Astrocyte (in vitro differentiated cells and primary cell): ENCODE measurements at regions not wholly inside any gene's neighbourhood (a gene's known extent, or its start where the extent isn't known, plus 50 kb on each side); places are given as distances from the start of the nearest gene placed in this dataset.

Source experiments
- DNase-seq: peaks from one replicate; pipeline ENCODE4 v3.0.0-alpha.2; 2010; ENCODE audit warnings: low read depth
- FAIRE-seq: peaks from 2 replicates; lab custom pipeline; 2011; peaks lifted over from hg19 to GRCh38; lab: Jason Lieb, UNC
- H2AFZ ChIP-seq: 2 replicates; pipeline ENCODE4 v1.6.0; 2012; ENCODE audit warnings: low read depth, low read length, inconsistent platforms
- H3K27ac ChIP-seq: 2 replicates; pipeline ENCODE4 v1.5.1; 2011; ENCODE audit warnings: low read depth, low read length, inconsistent platforms
- H3K27me3 ChIP-seq: 2 replicates; pipeline ENCODE4 v1.6.0; 2011; ENCODE audit warnings: low read length, inconsistent platforms; ENCODE audit not compliant: insufficient read depth
- H3K36me3 ChIP-seq: 2 replicates; pipeline ENCODE4 v1.5.1; 2011; ENCODE audit warnings: low read length, inconsistent platforms; ENCODE audit not compliant: insufficient read depth
- H3K4me1 ChIP-seq: 2 replicates; pipeline ENCODE4 v1.5.1; 2011; ENCODE audit warnings: low read length, inconsistent platforms; ENCODE audit not compliant: insufficient read depth
- H3K4me2 ChIP-seq: 2 replicates; pipeline ENCODE4 v1.6.0; 2012; ENCODE audit warnings: low read length, inconsistent platforms
- H3K4me3 ChIP-seq: 2 replicates; pipeline ENCODE4 v1.5.1; 2011; ENCODE audit warnings: low read depth, mild to moderate bottlenecking, low read length, inconsistent platforms; ENCODE audit not compliant: insufficient read depth
- H3K79me2 ChIP-seq: 2 replicates; pipeline ENCODE4 v1.6.0; 2012; ENCODE audit warnings: mild to moderate bottlenecking, low read length, inconsistent platforms; ENCODE audit not compliant: insufficient read depth
- H3K9ac ChIP-seq: 2 replicates; pipeline ENCODE4 v1.6.0; 2012; ENCODE audit warnings: mild to moderate bottlenecking, low read length, inconsistent platforms
- H3K9me3 ChIP-seq: 2 replicates; pipeline ENCODE4 v1.5.1; 2012; ENCODE audit warnings: low read depth, mild to moderate bottlenecking, low read length, inconsistent platforms; ENCODE audit not compliant: insufficient read depth
- H4K20me1 ChIP-seq: 2 replicates; pipeline ENCODE4 v1.6.0; 2012; ENCODE audit warnings: low read length, inconsistent platforms; ENCODE audit not compliant: insufficient read depth
- H3K27ac Mint-ChIP-seq: one replicate; pipeline ENCODE4 v1.8.0; 2021; ENCODE audit warnings: mild to moderate bottlenecking, mixed read lengths; ENCODE audit not compliant: unreplicated experiment
- H3K27me3 Mint-ChIP-seq: one replicate; pipeline ENCODE4 v1.8.0; 2021; ENCODE audit warnings: low read depth, mixed read lengths; ENCODE audit not compliant: unreplicated experiment
- H3K36me3 Mint-ChIP-seq: one replicate; pipeline ENCODE4 v1.8.0; 2021; ENCODE audit warnings: low read depth, mixed read lengths; ENCODE audit not compliant: unreplicated experiment
- H3K4me1 Mint-ChIP-seq: one replicate; pipeline ENCODE4 v1.8.0; 2021; ENCODE audit warnings: low read depth, mixed read lengths; ENCODE audit not compliant: unreplicated experiment
- H3K4me3 Mint-ChIP-seq: one replicate; pipeline ENCODE4 v1.8.0; 2021; ENCODE audit warnings: mild to moderate bottlenecking, moderate library complexity, mixed read lengths; ENCODE audit not compliant: unreplicated experiment
- H3K9me3 Mint-ChIP-seq: one replicate; pipeline ENCODE4 v1.8.0; 2021; ENCODE audit warnings: mild to moderate bottlenecking, mixed read lengths; ENCODE audit not compliant: unreplicated experiment
- CTCF ChIP-seq: IDR thresholded peaks from 2 replicates; pipeline ENCODE4 v1.5.1; 2011; ENCODE audit warnings: low read depth, mild to moderate bottlenecking, inconsistent platforms, low read length, moderate library complexity; ENCODE audit not compliant: insufficient read depth
- EZH2 ChIP-seq: IDR thresholded peaks from 2 replicates; pipeline ENCODE4 v1.6.1; 2012; ENCODE audit warnings: mild to moderate bottlenecking, low read length, inconsistent platforms; ENCODE audit not compliant: insufficient read depth

DNA sequence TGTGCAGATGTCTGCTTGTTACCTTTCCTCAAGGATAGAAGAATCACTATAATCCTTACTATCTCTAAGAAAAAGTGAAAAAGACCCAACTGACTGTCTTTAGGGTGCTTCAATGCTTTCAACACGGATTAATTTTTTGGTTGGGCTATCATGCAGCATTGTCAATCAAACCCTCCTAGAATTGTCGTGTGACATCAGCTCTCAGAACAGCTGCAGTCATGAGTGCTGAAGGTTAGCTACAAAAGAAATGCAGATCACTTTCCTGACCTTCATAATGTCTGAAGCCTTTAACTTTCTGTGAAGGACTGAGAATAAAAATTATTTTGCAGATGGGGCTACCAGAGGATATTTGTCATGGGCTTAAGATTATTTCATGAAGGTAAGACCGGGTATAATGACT, 107.9 kb upstream of the EFNA5 start:
- TF ChIP-seq CTCF: no peak
- no peak for TF ChIP-seq EZH2
- Histone ChIP-seq H3K79me2 (no peaks in the 10 kb centered on the region), H4K20me1 (no peaks in the 10 kb centered on the region), H3K4me1 (no peaks in the 10 kb centered on the region), H2AFZ (no peak overlapping the region), H3K9ac (no peak overlapping the region), H3K27ac (no peak overlapping the region), H3K36me3 (no peaks in the 10 kb centered on the region), H3K4me2 (no peak overlapping the region), H3K9me3 (peaks cover 2% of the 10 kb centered on the region), H3K4me3 (no peak overlapping the region), H3K27me3 (no peaks in the 10 kb centered on the region)
- no peak overlapping the region for H3K4me3 Mint-ChIP-seq
- FAIRE-seq (no peak), DNase-seq (no peak)
- H3K9me3 Mint-ChIP-seq: peaks cover 1% of the 10 kb centered on the region
- H3K27ac Mint-ChIP-seq: no peak overlapping the region
- no peaks in the 10 kb centered on the region for H3K27me3 Mint-ChIP-seq
- peaks cover 4% of the 10 kb centered on the region for H3K4me1 Mint-ChIP-seq
- H3K36me3 Mint-ChIP-seq: no peaks in the 10 kb centered on the region

DNA sequence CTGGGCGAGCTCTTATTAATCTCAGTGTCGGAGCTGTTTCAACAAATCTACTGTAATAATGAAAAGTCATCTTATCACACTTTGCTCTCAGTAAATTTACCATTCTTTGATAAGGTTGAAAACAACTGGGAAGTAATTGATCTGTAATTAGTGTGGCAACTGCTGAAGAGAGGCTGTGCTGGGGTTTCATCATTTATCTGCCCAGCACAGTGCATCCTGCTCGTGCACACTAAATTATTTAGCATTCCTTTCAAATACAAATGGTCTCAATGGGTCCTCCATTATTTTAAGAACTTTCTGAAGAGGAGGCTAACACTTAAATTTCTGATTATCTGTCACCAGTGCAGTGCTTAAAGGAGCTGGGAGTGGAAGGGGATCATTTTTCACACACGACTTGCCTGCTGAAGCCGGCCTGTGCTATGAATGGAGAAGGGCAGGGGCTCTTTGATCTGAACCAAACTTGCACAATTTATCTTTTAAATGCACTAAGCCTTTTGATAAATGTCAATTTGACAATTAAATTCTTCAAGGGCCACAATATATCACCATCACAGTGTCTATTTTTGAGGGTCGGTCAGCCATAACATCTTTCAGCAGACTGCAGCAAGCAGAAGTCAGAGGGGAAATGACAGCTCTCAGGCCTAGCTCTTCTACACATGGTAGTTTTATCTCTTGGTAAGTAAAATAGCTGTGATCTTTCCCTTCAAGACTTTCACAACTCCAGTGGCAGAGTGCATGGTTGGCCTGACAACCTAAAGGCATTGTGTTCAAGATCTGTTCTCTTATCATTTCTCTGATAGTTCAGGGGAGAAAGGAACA, 106.4 kb upstream of the EFNA5 start:
- H3K36me3 ChIP-seq: no peaks in the 10 kb centered on the region

More for the DNA sequence above, 106.4 kb upstream of the EFNA5 start:
- Mint-ChIP-seq H3K4me1 (no peaks in the 10 kb centered on the region), H3K9me3 (peaks cover 1% of the 10 kb centered on the region), H3K36me3 (no peaks in the 10 kb centered on the region), H3K27me3 (no peaks in the 10 kb centered on the region), H3K4me3 (no peak overlapping the region), H3K27ac (no peak overlapping the region)
- Histone ChIP-seq H3K9me3 (peaks cover 2% of the 10 kb centered on the region), H3K4me1 (no peaks in the 10 kb centered on the region), H3K4me3 (no peak overlapping the region), H3K79me2 (no peaks in the 10 kb centered on the region), H3K4me2 (no peak overlapping the region), H2AFZ (no peak overlapping the region), H3K27me3 (no peaks in the 10 kb centered on the region), H4K20me1 (no peaks in the 10 kb centered on the region), H3K27ac (no peak overlapping the region), H3K9ac (no peak overlapping the region)
- no peak for DNase-seq
- TF ChIP-seq EZH2 (no peak), CTCF (no peak)
- FAIRE-seq: no peak
